ENCODE measurements at regions not wholly inside any gene's neighbourhood (a gene's known extent, or its start where the extent isn't known, plus 50 kb on each side); places are given as distances from the start of the nearest gene placed in this dataset.

DNA sequence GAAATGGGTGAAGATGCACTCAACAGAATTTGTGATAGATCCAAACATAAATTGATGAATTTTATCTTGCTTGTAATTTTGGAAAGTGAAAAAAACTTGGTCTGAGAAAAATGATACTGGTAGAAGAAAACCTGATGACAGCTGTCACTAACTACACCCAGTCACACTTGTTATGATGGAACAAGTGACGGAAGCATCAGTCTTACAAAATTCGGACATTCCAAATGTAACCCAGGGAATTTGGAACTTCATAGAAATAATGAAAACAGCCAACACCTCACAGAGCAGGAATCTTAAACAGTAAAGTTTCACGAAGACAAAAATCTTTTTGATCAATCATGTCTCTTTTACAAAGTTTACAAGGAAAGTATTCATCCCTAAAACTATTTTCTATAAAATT lies 123.9 kb downstream of the RIN2 start:
- TF ChIP-seq CTCF (conservative IDR thresholded peaks at IDR 0.05) (no peak), EZH2 (IDR thresholded peaks at IDR 0.05; ENCODE audit: low read depth) (no peak)
